ENCODE measurements at regions not wholly inside any gene's neighbourhood (a gene's known extent, or its start where the extent isn't known, plus 50 kb on each side); places are given as distances from the start of the nearest gene placed in this dataset.

GRCh38 chr1:30409476-30410152 lies 313.8 kb downstream of the MATN1 start:
- DNase-seq (ENCODE audit: low read depth), result no peak
- no peak overlapping the region for H3K4me3 ChIP-seq (ENCODE audit: low read length)
- TF ChIP-seq CTCF (IDR thresholded peaks at IDR 0.05; ENCODE audit: insufficient read depth, low read depth, low read length, missing control alignments), result no peak

DNA sequence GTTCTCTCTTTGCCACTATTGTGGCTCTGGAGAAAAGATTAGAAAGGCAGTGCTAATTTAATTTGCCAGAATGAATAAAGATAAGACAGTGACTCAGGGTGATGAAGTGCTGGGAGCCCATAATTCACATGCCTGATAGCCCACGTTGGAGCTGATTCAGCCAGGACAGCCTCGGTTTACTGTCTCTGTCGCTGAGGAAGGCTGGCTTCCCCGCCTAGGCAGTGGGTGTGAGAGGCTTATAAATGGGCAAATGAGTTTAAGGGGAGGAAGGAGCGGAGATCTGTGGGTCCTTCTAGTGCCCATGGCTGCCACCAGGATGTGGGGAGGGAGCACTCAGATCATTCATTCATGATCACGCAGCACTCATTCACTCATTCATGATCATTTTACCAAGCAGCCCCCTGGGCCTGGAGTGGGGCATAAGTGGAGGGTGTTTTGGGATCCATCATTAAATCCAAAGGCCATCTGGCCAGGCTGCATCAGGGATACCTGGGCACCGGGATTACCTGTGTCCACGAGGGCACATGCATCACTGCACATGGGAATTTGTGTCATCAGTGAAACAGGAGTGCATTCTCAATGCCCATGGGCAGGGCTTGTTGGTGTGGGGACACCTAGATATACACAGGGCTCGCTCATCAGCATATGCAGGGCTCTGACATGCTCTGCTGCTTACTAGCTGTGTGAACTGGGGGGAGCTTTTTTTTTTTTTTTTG lies 315.4 kb downstream of the MATN1 start:
- no peak for TF ChIP-seq CTCF (IDR thresholded peaks at IDR 0.05; ENCODE audit: insufficient read depth, low read depth, low read length, missing control alignments)
- no peak for DNase-seq (ENCODE audit: low read depth)

DNA sequence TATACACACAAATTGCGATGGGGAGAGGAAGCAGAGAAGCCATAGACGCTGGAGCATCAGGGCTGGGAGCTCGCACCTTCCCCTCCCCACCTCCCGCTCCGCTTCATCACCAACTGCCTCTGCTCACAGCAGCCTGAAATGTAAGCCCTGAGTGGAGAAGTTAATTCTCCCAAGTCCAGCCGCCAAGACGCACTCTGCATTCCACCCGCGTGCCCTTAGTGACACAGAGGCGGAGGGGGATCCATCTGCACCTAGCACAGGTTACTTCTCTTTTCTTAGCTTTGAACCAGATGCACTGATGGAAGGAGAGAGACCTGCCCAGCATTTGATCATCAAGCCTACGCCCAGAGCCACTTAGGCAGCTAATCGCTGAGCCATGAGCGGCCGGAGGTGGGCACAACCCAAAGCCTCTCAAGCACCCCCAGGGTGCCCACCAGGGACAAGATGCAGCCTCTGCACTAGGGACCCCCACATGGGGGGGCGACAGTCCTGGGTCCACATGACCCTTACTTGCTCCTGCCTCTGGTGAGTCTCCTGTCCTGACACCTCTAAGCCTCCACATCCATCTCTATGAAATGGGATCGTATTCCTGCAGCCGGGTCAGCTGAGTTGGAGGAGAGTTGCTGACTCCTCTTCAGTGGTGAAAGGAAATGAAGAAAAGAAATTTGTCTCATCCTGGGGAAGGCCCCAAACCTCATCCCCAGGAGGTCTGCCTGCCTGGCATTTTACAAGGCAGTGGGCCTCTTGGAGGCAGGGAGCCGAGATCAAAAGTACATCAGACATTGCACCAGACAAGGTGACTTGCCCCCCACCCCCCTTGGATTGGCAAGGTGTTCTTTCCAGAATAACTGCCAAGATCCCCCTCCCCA lies 316.2 kb downstream of the MATN1 start:
- no peak for TF ChIP-seq CTCF (IDR thresholded peaks at IDR 0.05; ENCODE audit: insufficient read depth, low read depth, low read length, missing control alignments)
- no peak overlapping the region for H3K4me3 ChIP-seq (ENCODE audit: low read length)
- DNase-seq (ENCODE audit: low read depth), result no peak

More for the DNA sequence above, 315.4 kb downstream of the MATN1 start:
- no peak overlapping the region for H3K4me3 ChIP-seq (ENCODE audit: low read length)

DNA sequence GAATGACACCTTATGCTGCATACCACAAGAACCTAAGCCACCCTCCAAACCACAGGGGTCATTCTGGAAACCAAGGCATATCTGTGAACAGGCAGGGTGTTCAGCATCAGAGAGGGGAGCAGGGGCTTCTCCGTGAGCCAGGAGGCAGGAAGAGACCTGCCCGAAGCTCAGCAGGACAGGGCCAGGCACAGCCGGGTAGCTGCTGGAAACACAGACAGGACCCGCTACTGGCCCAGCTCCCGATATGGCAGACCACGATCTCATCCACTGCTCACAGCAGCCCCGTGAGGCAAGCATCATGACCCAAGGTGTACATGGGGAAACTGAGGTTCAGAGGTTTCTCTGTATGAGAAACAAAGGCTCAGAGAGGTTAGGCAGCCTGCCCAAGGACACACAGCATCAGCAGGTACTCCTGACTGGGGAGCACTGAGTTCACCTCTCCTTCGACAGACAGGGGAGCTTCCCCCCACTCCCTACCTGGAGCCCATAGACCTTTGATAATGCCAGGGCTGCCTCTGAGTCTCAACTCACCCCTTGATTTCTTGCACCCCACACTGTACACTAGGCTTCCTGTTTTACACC lies 317.7 kb downstream of the MATN1 start:
- no peak for DNase-seq (ENCODE audit: low read depth)

DNA sequence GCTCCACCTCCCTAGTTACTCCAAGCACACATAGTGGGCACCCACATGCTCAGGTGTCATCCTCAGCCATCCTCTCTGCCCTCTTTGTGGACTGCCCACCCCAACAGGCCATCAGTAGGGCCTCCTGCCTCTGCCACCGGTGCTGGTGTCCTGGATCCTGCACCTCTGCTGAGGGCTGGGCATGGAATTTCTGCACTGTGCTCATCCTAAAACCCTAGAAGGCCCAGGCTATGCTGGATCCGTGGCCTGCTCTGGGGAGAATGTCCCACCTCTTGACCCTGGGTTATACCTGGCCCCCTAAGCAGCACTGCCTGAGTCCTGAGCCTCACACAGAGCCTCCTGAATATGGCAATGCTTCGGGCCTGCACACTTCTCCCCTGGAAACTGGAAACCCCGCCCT lies 318.3 kb downstream of the MATN1 start:
- H3K4me3 ChIP-seq (ENCODE audit: low read length), result no peak overlapping the region
- TF ChIP-seq CTCF (IDR thresholded peaks at IDR 0.05; ENCODE audit: insufficient read depth, low read depth, low read length, missing control alignments), result no peak
- no peak for DNase-seq (ENCODE audit: low read depth)

More for the DNA sequence above, 317.7 kb downstream of the MATN1 start:
- no peak overlapping the region for H3K4me3 ChIP-seq (ENCODE audit: low read length)
- TF ChIP-seq CTCF (IDR thresholded peaks at IDR 0.05; ENCODE audit: insufficient read depth, low read depth, low read length, missing control alignments), result no peak

DNA sequence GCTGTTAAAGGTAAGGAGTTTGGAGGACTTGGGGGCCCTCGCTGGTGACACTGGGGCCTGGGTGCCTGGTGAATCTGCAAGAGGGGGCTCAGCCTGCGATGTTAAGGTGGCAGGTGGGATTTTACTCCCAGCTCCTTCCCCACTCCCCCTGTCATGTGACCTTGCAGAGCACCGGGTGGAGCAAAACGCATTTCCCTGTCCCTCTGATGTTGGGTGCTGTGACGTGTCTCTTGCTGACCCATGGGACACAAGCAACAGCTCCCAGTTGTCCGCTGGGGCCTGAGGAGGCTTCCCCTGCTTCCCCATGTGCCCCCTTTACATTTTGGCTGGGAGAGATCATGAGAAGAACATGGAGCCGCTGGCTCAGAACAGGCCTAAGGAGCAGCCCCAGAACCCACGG lies 319.0 kb downstream of the MATN1 start:
- no peak for TF ChIP-seq CTCF (IDR thresholded peaks at IDR 0.05; ENCODE audit: insufficient read depth, low read depth, low read length, missing control alignments)
- no peak overlapping the region for H3K4me3 ChIP-seq (ENCODE audit: low read length)
- no peak for DNase-seq (ENCODE audit: low read depth)

Measured in epithelial cell of esophagus (primary cell).